NCI-H187 treated with DMSO at 0.1 percent for 48 hours (cell line): ENCODE measurements at regions not wholly inside any gene's neighbourhood (a gene's known extent, or its start where the extent isn't known, plus 50 kb on each side); places are given as distances from the start of the nearest gene placed in this dataset.
"Not testable (repeated sequence)": the region's sequence is repeated elsewhere in the genome, so short reads cannot be mapped to it uniquely, and the experiment has no call there.

ENCODE experiments used
- DNase-seq: peaks from one replicate; lab custom pipeline; 2025; lab: John Stamatoyannopoulos, UW

DNA sequence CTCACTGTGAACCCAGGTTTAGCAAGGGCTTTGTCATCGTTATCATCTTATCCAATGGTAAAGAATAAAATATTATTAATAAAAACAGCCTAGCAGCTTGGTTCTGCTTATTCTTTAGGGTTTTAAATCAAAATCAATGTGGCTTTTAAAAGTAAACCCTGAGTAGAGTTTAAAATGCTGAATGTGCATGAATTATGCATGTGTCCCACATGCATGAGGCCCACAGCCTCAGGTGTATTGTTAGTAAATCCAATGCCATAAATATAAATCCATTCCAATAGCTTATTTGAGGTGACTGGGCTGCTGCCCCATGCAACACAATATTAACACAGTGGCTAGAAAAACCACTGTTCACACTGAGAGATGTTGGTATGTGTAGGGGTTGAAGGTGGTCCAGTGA, 254.1 kb downstream of the HNMT start:
- DNase-seq = no peak

DNA sequence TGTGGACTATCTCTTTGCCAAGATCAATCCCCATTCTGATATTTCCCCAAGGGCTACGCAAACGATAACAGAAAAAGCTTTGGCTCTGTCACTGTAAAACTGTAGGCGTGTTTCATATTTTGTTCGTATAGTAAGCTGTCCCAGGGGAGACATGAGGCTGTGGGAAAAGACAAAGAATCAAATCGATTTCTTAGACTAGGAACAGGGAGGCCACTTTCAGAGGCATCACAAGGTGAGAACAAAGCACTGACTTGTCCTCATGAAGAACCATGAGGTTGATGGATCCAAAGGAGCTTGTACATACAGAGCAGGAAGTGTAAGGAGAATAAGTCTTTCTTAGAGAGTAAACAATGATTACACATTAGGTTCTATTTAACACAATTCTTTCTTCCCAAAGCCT, 255.7 kb downstream of the HNMT start:
- DNase-seq = no peak

DNA sequence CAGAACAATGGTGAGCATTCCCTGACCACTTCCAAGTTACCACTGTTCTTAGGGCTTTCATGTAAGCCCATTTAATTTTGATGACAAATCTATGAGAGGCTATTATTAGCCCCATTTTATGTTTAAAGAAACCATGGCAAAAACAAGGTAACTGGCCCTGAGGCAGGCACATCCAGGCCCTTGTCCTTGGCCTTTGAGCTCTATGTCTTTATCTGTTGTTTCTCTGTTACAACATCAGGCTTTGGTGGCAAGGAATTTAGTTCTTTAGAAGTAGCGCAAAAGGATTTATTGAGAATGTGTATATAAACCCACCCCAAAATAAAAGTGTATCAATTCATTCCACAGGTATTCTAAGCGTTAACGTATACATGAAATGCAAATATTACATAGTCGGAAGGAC, 257.1 kb downstream of the HNMT start:
- DNase-seq = no peak

- no peak for DNase-seq
Observed at GRCh38 chr2:138223319-138223718, 259.0 kb downstream of the HNMT start.

DNA sequence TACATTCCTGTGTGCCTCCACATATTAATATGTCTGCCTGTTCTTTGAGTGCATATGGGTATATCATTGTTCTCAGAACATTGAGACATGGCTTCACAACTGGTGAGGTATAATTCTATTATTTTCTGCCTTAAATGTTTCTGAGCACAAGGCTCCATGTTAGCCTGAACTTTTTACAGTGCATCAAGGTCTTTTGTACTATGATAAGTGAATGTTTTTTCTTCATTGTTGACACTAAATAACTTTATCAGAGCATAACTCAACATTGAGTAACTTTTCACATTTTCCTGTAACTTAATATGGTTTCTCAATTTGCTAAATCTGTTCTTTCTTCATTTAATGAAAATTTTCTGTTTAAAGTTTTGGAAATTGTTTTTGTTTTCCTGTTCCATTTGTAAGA, 262.9 kb downstream of the HNMT start:
- no peak for DNase-seq

DNA sequence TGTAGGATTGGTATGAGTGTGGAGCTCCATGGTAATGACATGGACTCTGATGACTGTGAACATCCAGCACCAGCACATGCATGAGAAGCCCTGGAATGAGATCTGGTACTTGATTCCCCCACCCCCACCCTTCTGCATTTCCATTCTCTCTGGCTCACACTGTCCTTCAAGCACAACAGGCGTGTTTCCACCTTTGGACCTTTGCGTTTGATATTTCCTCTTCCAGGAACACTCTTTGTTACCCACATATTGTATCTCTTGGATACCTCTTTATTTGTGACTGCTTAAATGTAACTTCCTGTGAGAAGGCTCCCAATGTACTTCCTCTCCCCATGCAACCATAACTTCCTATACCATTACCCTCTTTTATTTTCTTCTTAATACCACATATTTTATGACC, 263.8 kb downstream of the HNMT start:
- DNase-seq = no peak

DNA sequence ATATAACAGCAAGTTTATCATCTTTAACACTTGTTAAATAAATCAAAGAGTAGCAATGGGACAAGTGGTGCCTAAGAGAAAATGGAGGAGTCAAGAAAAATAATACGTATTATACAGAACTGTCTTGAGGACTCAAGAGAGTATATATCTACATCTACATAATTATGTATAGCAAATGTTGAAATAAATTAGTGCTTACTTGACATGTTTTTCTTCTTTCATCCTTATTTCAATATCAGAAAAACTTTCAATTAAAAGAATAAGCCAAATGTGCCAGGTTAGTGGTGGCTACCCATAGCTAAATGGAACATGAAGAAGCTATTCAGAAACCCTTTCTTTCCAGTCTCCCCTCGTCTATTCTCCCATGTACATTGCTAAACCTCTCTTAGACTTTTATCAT, 267.3 kb upstream of the SPOPL start:
- no peak for DNase-seq

DNA sequence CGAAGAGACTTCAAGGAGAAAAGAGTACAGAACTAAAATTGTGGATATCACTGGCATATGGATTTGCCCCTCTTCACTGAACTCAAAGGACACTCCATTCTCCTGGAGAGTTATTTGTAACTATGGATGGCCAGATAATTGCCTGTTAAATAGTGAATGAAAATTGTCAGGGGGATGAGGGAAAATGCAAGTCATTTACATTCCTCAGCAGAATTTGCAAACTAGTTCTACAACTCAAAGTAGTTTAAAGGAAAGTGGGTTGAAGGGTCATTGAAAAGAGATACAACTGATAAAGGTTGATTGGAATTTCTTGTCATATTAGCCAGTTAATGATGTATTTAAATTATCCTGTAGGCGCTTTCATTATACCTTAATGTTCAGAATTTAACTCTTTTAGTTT, 266.5 kb upstream of the SPOPL start:
- DNase-seq = no peak

DNA sequence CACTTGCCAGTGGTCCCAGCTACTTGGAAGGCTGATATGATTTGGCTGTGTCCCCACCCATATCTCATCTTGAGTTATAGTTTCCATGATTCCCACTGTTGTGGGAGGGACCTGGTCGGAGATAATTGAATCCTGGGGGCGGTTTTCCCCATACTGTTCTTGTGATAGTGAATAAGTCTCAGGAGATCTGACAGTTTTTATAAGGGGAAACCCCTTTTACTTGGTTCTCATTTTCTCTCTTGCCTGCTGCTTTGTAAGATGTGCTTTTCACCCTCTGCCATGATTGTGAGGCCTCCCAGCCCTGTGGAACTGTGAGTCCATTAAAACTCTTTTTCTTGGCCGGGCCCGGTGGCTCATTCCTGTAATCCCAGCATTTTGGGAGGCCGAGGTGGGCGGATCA, 265.4 kb upstream of the SPOPL start:
- DNase-seq = no peak

DNA sequence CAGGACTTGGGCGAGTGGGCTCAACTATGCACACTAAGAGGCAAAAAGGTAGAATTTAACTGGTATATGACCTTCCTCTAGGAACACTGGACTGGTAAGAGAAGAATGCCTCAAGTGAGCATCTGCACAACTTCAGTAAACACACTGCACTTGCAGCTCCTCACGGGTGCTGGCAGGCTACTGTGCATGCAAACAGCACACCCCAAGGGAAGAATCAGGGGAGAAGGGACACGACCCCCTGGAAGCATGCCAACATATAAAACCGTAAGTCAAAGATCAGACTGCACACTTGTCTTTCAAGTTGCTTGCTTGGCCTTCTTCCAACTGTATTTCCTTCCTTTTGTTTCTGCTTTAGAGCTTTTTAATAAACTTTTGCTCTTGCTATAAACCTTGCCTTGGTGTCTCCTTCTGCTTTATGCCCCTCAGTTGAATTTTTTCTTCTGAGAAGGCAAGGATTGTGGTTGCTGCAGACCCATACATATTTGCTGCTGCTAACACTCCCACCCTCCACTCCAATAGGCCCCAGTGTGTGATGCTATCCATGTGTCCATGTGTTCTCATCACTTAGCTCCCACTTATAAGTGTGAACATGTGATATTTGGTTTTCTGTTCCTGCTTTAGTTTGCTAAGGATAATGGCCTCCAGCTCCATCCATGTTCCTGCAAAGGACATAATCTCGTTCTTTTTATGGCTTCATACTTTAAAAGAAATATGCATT, 263.7 kb upstream of the SPOPL start:
- no peak for DNase-seq

DNA sequence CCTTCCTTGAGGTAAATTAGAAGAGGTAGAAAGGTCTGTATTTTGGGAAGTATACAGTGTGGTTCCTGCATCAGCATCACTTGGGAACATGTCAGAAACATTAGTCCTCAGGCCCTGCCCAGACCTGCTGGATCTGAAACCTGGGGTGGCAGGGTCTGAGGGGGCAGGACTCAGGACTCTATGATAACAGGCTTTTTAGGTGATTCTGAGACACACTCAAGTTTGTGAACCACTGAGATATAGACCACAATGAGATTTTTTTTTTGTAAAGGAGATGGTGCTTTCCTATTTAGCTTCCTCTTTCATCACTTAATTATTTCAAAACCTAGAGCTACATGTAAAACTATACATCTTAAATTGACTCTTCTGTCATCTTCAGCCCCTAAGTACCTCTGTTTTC, 262.7 kb upstream of the SPOPL start:
- no peak for DNase-seq

DNA sequence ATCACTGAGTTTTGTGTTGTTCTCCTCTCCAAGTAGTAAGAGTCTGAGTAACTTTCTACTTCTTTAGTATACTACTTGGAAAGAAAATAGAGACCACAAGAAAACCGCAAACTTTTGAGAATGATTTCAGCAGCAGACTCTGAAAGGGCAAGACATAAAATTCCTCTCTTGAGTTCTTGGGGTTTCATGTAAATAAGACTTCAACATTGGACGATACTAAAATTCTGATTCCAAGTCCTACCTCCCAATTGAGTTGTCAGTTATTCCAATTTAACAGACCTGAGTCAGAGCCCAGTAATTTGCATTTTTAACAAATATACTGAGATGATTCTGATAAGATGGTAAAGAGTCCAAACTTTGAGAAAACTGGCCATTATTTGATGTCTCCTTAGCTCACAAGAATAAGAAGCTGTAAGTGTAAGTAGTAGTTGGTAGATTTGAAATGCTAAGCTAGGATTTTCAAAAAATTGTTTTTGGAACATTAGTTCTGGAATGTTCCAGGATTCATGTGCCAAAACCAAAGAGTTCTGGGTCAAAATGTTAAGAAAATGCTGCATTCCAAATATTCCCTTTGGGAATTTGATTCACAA, 261.6 kb upstream of the SPOPL start:
- DNase-seq = no peak

GRCh38 chr2:138243372-138243771, 258.2 kb upstream of the SPOPL start:
- DNase-seq = no peak

DNA sequence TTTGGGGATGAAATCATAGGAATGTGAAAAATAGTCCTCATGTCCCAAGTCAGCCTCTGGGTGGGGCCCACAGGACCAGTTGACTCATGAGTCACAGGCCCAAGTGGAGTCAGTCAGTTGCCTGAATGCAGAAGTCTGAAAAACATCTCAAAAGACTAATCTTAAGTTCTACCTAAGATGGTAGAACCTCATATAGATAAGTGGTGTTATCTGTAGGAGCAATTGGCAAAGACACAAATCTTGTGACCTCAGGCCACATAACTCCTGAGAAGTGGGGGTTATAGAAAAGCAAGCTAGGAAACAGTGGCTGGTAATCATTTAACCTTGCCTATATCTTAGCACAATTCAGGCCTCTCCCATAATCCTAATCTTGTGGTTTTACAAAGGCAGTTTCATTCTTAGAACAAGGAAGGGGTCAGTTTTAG, 257.1 kb upstream of the SPOPL start:
- no peak for DNase-seq

GRCh38 chr2:138245310-138245709, 256.3 kb upstream of the SPOPL start:
- no peak for DNase-seq

- DNase-seq = no peak
Observed at GRCh38 chr2:138247302-138247701, 254.3 kb upstream of the SPOPL start.

DNA sequence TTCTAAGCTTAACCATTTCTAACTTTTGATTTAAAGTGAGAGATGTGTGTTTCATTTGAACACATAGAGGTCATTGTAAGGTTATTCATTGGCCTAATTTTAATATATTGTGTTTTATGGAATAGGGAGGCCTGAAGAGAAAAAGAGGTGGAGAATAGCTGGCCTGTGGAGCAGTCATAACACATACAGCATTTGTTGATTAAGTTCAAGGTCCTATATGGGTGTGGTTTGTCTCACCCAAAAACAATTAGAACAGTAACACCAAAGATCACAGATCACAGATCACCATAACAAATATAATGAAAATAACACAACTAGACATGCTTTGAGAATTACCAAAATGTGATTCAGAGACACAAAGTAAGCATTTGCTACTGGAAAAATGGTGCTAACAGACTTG, 252.4 kb upstream of the SPOPL start:
- DNase-seq = no peak

DNA sequence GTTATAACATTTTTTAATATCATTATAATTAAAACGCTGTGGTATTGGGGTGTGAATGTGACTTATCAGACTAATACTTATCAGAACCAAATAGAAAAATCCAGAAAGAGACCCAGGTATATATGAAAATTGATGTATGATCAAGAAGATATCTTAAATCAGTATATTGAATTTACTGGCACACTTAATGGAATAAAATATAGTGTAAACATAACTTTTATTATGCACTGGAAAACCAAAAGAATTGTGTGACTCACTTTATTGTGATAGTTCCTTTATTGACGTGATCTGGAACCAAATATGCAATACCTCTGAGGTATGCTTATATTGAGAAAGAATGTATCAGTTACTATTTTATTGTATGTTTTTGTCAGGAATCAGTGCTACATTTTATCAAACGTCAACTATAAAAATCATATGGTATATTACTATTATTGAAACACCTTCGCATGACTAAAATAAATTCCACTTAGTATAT, 250.7 kb upstream of the SPOPL start:
- not testable (repeated sequence) for DNase-seq

GRCh38 chr2:138252587-138252986, 249.0 kb upstream of the SPOPL start:
- no peak for DNase-seq

- no peak for DNase-seq
Observed at GRCh38 chr2:138255670-138256069, 245.9 kb upstream of the SPOPL start.

DNA sequence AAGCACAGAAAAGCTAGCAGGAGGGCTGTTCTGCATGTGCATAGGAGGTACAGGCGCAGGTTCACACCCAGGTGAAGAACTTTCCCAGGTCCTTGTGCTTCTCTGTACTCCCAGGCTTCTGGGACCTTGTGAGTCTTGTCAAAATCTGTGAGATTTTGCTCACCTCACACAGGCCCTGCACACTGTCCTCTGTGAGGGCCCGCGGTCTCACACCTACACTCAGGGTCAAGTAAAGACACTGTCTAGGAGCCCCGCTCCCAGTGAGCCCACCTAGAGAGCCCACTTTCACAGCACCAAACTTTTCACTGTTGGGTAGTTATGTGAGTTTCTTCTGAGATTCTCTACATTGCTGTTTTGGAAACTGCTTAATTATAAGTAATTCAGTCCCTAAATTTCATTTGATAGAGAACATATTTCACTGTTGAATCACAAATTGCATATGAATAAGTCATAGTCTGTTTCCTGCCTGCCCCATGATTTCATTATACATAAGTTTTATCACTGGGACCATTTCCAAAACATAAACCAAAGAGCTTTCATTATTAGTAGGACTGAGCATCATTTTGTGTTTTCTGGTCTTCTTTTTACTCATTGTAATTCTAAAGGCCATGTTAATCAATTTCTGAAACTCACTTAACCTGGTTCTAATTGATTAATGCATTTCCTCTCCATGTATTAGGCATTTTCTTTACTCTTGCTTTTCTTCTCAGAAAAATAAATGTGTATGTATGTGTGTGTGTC, 234.2 kb upstream of the SPOPL start:
- DNase-seq = no peak

GRCh38 chr2:138267902-138268254, 233.7 kb upstream of the SPOPL start:
- DNase-seq = no peak

- no peak for DNase-seq
Observed at GRCh38 chr2:138269765-138270164, 231.8 kb upstream of the SPOPL start.
